Medulla oblongata (tissue), 1 donor: ENCODE measurements at regions not wholly inside any gene's neighbourhood (a gene's known extent, or its start where the extent isn't known, plus 50 kb on each side); places are given as distances from the start of the nearest gene placed in this dataset.
A peak's percentile ranks its signal among the peaks of the same experiment; 100 is the strongest.

Experiments used
- DNase-seq: peaks from one replicate; pipeline ENCODE4 v3.0.0-alpha.2; 2015; ENCODE audit errors: extremely low spot score

DNA sequence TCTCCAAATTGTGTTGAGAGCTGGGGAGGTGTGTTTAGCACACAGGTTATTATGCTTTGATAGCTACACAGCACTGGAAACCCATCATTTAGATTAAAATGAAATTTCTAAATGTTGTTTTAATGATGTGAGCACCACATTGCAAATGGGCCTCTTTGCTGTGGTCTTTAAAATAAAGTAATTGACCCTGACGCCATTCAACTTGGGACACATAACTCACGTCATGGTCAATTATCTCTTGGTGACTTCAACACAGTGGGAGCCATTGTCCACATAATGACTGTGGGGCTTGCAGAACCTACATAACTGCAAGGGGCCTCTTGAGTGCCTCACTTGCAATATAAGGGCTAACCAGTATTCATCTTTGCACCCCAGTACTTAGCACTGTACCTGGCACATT, 280.4 kb downstream of the HLX start:
- DNase-seq, result no peak

DNA sequence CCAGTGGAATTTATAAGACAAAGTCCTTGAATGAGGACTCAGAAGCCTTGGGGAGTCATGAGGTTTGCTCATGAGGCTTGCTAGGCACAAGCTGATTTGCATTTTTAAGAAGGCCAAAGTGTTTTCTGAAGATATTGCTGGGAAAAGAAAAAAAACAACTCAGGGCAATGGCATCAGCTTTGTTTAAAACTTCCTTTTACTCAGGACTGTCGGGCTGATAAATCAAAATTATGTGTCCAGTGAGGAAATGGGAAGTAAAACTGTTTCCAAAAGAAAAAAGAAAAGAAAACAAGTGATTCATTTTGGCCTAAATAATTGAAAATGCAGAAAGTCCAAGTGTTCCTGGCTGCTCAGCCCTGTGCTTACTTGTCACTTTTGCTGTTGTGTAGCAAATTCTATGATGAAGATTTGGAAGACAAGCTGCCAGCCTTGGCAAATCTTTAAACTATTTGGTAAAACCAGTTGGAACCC, 282.4 kb downstream of the HLX start:
- DNase-seq, result peak; percentile 30

DNA sequence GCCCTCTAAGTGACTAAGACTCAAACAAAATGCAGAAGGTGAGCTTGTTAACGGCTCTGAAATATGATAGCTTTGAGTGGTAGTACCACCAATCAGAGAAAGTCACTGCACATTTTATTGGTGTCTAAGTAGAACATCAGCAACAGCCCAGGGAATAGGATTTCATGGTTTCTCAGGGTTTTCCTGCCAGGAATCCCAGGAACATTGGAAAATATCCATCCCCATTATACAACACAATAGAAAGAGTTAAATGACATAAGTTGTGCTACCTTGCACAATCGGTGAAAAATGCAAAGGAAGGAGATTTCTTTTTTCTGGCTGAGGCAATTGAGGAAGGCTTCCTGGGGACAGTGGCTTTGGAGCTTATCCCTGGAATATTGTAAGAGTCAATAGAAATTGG, 283.1 kb downstream of the HLX start:
- DNase-seq, result no peak

DNA sequence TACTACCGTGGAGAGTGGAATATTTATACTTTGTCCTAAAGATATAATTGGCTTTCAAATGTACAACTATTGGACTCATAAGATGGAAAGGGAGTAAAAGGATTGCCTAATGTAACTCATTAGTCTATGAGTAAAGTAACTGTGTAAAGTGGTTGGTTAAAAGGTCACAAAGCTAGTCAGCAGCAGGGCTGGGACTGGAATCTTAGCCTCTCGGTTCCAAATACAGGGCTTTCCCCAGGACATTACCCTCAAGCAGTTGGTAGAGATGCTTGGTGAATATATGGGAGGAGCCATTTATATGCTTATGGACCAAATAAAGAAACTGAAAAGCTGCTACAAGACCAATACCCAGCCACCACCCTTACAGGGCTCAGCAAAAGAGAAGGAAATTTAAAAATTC, 283.7 kb downstream of the HLX start:
- DNase-seq, result no peak

DNA sequence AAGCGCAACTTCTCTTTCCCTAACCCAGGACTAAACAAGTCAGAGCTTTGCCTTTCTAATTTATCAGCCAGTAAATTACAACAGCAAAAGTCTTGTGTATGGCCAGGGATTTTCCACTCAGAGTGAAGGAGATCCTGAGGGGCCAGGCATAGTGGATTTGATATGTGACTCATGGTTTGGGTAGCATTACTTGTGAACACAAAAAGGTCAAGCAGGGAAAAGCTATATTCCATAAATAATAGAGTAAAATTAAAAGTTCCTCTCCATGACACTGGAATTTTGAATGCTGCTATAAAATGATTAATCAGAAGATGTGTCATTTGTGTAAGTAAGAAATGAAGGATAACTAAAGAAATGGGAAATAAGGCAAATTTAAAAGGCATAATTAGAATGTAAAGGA, 284.8 kb downstream of the HLX start:
- DNase-seq, result no peak

DNA sequence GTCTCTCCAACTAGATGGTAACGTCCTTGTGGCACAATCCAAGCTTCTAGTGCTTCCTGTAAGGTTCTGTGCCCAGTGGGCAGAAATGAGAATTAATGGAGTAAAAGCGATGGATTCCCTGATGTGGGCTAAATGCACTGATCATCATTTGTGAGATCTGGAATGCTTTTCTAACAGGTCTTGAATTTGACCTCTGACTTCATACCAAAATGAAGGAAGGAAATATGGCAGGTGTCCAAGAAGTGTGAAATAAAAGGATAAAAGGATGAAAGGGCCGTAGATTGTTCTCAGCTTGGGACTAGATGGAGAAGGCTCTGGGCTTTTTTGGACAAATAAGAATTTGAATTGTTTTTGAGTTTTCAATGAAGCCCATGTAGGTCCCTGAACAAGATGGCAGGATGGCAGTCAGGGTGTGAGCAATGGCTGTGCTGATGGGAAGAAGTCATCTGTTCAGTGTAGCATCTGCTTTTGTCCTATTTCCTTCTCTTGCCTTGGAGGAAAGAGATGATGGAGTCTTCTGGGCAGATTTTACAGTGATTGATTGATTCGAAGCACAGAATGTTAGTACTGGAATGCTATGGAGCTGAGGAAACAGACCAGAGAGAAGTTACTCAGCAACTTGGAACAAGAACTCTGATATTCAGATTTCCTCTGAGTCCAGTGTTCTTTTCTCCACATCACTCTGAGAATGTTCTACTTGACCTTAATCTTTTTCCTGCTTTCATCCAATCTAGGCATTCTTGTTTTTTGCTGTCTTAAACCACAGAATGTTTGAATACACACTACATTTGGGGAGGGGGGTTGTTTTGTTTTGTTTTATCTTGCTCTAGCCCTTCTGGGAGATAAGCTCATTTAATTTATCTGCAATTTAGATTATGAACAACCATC, 286.0 kb downstream of the HLX start:
- no peak for DNase-seq

DNA sequence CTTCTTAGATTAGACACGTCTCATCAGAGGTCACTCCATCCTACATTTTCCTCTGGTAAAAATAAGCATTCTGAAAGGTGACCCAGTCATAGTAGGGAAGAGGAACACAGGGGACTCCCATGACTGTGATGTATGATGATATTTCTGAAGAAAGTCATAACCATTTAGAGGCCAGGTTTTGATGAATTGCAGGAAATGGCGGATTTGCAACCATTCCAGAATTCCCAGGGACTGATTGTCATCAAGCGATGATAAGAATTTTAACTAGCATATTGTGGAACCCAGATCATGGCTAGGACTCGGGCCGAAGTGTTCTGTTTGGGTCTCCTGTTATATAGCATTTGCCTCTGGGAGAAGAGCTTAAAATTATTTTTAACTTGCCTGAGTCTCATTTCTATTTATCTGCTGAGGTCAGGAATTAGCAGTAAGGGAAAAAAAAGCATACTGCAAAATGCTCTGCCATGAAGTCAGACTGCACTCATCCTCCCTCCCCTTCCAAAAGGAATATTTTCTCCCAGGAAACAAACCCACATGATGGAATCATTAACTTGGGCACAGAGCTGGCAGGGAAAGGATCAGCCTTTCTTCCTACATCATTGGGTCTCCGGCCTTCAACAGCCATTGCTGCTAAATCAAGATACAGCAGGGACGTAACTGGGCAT, 286.7 kb downstream of the HLX start:
- no peak for DNase-seq

DNA sequence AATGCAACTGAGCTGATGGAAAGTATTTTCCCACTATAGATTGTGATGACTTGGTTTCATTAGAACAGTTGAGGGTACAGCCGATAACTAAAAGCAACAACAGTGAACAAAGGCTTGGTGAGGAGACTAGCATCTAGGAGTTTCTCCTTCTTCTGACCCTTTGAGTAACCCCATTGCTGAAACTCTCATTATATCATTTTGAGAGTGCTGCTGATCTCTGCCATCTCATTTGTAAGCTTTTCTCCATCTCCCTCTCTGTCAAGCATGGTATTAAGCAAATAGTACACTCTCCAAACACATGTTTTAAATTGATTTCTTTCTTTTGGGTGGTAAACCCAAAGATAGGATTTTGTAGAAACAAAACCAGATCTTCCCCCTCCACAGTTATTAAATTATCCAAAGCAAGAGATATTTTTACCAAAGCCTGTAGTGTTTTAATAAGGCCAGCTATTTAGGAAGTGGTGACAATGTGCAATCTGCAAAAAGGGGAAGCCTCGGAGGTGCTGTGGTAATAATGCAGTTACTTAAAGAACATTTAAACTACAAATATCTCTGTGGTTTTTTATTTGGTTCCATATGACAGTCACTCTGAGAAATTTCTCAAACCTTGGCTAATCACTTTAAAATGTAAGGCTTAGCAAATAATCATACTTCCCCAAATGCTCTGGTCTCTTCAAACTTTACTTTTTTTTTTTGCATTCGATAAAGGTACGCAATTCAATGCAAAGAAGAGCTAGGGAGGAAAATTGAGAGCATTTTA, 287.5 kb downstream of the HLX start:
- peak; percentile 47 for DNase-seq

DNA sequence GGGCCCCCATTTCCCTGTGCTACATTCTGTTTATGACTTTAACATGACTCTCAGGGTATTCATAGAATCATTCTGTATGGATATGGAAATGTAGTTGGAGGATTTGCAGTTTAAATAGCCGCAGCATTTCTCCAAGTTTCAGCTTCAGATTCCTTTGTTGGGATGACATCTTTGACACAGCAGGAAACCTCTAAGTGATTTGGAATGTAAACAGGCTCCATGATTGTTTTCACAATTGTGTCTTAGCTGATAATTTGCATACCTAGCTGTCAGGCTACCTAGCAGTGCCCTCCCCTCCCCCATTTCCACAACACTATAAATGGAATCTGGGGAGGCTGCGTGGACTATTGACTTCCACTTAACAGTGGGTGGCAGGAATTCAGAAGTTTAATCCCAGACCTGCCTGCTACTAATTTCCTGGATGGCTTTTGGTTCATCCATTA, 290.2 kb downstream of the HLX start:
- DNase-seq, result no peak

DNA sequence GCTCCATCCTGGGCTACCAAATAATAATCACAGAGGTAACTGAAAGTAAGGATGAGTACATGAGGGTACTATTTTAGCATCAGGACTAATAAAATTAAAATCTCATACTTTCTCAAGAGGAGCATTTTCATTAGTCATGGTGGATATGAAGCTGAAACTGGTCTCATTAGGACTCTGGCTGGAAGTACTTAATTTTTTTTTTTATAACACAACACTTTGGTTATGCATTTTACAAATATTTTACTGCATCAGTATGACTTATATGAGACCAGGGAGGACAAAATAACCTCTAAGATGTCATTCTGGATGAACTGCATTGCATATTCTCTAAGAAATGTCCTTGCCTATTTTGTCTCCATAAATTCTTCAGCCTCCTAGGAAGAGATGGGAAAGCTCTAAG, 290.9 kb downstream of the HLX start:
- DNase-seq, result no peak

DNA sequence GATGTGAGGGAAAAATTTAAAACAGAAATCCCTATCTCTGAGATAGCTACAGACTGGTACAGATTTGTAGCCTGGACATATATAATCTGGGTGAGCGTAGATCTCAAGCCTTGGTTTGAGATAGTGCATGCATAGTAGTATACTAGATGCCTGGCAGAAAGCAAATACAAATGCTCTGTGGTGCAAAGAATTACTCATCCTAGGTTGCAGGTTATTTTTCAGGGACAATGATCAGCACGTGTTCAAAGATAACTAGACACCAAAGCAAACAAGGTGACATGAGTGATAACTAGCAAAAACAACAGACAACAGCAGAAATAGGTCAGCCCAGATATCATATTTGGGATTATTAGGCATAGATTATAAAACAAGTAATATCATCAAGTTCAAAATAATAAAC, 292.5 kb downstream of the HLX start:
- no peak for DNase-seq

DNA sequence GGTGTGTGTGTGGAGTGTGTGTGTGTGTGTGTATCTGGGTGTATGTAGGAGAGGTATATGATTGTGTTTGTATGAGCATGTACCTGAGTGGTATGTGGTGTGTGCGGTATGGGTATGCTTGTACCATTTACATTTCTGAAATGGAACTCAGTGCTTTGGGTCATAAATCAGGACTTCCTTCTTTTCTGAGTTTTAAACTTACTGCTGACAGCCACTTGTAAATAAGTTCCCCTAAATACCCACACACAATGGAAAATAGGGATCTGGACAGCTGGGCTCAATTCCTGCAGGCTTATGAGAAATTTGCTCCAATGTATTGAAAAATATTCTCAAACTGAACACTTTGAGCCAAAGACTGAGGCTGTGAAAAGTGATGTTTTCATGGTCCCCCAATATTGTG, 293.6 kb downstream of the HLX start:
- DNase-seq, result no peak

DNA sequence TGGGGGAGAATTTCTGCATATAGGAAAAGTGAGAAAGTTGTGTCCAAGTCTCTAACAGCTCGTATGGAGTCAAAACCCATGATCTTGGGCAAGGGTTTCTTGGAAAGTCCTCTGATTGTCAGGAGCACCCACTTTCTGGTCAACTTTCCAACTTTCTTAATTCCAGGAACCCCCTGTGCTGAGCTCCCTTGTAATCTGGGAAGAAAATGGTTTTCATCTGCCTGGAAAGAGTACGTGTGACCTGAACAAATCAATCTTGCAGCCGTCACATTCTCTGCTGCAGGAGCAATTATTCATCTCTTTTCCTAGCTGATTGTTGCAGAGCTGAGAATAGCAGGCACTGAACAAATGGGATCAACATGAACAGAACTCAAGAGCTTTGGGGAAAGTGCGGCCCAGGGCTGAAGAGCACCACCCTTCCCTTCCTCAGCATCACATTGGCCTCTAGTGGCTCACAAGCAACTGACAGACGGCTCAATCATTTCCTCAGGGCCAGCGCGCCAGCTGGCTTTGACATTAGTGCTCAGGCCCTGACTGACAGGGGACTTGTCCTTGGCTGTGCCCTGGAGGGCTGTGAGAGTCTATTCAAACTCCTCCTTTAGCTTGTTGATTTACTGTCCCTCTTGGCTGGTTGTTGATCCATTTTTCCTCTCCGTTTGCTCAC, 295.2 kb downstream of the HLX start:
- DNase-seq, result peak; percentile 7

DNA sequence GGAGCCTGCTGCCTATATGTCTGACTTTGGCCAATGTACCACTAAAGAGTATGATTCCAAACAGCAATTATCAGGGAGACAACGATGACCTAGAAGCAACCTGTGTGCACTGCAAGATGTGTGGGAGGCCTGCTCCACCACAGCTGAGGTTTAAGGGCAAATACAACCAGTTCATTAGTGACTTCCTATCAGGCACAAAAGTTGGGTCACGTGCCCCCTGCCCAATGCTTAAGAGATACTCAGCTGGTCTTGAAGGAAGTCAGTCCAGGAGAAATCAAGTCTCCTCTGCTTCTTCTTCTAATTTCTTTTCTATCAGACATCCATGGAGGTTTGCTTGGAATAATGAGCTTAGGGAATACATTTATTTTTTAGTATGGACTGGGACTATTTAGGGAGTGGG, 296.0 kb downstream of the HLX start:
- DNase-seq, result no peak

DNA sequence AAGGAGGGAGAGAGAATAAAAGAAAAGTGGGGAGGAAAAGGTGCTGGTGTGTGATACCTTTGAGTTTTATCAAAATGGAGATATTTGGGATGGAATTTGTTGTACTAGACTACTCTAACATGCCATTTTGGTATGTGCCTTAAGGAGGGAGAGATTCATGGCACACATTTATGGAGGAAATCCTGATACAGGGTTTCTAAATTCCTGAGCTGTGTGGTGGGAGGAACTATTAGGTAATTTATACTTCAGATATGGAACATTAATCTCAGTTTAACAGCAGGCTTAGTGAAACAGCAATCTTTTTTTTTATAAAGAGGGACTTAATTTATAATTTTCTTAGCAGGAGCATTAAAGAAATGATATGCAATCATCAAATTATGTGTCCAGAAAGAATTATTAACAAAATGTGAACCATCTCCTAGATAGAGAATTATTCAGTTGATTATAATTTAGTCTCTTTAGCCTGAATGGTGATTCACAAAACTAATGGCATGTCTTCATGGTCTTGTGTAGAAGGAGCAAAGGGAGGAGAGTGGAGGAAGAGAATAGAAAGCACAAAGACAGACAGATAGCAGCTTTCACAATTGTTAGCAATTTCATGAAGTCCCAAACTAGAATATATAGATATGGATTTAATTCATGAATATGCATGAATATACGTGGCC, 301.6 kb downstream of the HLX start:
- no peak for DNase-seq

DNA sequence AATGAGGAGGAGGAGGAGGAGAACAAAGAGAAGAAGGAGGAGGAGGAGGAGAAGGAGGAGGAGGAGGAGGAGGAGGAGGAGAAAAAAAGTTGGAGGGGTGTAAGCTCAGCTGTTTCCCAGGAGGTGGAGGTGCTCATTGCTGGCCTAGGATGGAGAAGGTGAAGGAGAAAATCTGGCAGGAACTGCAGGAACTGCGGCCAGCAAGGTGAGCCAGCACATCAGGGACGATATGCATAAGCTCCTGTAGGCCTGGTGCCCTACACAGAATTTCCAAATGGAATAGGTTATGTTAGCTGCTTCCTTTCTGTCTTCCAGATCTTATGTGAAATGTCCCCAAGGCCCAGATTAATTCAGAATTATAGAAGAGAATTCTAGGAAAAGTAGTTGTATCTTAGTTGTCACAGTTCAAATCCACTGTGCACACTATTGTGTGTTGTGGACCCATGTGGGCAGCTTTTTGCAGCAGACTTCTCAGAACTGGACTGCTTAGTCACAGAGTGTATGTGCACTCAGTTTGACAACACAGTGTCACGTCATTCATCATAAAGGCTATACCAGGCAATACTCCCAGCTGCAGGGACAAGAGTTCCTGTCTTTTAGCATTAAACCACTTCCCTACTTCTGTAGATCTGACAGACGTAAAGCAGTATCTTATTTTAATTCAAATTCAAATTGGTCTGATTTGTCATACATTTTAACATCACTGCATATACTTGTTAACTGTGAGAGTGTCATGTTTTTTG, 303.7 kb downstream of the HLX start:
- DNase-seq, result no peak

DNA sequence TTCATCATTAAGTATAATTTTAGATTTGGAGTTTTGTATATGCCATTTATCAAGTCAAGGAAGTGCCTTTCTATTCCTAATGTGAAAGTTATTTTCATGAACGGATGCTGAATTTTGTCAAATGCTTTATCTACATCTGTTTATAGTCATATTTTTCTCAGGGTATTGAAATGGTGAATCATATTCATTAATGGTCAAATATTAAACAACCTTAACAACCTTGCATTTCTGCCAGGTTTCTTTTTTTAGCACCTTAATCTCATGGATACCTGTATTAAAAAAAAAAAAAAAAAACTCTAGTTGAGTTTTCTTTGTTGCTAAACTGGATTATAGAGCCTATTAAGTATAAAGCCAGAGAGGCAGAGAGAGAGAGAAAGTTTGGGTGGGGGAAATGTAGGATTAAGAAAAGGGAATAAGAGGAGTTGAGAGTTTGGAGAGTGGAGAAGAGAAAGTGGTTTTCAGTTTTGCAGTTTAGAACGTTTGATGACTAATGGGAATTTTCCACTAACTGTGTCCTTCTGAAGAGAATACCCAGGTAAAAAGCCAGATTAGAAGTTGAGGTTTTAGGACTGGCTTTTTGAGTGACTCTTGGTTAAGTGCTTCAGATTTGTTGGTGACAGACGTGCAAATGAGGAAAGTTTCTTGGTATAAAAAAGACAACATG, 305.0 kb downstream of the HLX start:
- no peak for DNase-seq

DNA sequence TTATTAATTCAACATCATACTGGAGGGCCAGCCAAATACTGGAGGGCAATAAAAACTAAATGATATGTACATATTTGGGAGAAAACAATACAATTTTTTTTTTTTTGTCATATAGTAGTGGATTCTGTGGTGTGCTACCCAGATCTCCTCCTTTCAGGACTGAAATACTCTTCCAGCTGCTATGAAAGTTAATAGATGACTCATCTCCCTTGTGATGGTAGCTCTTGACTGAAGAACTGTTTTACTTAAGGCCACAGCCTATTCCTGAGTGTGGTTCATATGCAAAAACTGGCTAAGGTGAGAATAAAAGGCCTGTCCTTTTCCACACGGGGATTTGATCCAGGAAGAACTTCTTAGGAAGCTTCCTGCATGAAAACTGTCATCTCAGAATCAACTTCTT, 307.9 kb downstream of the HLX start:
- no peak for DNase-seq

DNA sequence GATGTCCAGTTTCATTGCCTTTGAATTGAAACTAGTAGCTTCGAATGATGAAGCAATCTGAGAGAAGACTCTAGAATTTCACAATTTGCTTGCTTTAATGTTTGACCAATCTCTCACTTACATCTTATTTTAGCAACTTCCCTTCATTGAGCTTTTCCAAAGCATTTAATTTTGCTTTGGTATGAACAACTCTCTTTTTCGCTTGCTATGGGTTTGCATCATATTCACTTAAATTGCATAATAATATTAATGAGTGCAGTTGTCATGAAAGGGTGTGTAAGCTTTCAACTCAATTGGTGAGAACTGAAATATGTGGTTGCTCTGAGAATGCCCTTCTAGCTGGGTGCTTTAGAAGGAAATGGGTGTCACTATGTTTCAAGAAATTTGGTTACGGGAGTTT, 309.2 kb downstream of the HLX start:
- DNase-seq, result no peak

DNA sequence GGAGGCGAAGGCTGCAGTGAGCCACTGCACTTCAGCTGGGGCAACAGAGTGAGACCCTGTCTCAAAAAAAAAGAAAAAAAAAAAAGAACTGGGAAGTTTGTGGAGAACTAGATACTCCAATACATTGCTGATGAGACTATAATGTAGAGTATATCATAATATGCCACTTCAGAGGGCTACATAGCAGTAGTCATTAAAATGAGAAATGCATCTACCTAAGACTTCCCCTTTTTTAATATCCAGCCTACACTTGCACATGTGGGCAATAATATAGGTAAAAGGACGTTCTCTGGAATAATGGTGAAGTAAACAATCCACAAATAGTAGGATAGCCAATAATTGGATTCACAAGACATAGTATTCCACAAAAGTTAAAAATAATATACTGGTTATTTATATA, 311.0 kb downstream of the HLX start:
- DNase-seq, result no peak
